Neural progenitor cell (in vitro differentiated cells): ENCODE measurements at regions not wholly inside any gene's neighbourhood (a gene's known extent, or its start where the extent isn't known, plus 50 kb on each side); places are given as distances from the start of the nearest gene placed in this dataset.

Source experiments
- DNase-seq: peaks from one replicate; pipeline ENCODE4 v3.0.0-alpha.2; 2016; ENCODE audit warnings: low spot score
- H2AFZ ChIP-seq: fragments of 200-600 bp; sonication (generic); replicated peaks from 2 replicates; pipeline ENCODE4 v1.6.1; 2016; ENCODE audit warnings: antibody characterized with exemption
- H3F3A ChIP-seq: fragments of 200-600 bp; sonication (generic); 2 replicates; pipeline ENCODE4 v1.6.1; 2016; ENCODE audit warnings: antibody characterized with exemption, low read depth
- H3K27ac ChIP-seq: fragments of 200-600 bp; sonication (generic); 2 replicates; pipeline ENCODE4 v1.5.1; 2016; ENCODE audit warnings: mild to moderate bottlenecking
- H3K27me3 ChIP-seq: fragments of 200-600 bp; sonication (generic); 2 replicates; pipeline ENCODE4 v1.6.1; 2016; ENCODE audit warnings: mild to moderate bottlenecking, moderate library complexity
- H3K36me3 ChIP-seq: fragments of 200-600 bp; sonication (generic); 2 replicates; pipeline ENCODE4 v1.5.1; 2016
- H3K4me1 ChIP-seq: fragments of 200-600 bp; sonication (generic); 2 replicates; pipeline ENCODE4 v1.6.1; 2016; ENCODE audit warnings: mixed run types
- H3K4me2 ChIP-seq: fragments of 200-600 bp; sonication (generic); 2 replicates; pipeline ENCODE4 v1.6.1; 2016
- H3K4me3 ChIP-seq: fragments of 200-600 bp; sonication (generic); 2 replicates; pipeline ENCODE4 v1.5.1; 2016
- H3K79me2 ChIP-seq: fragments of 200-600 bp; sonication (generic); 2 replicates; pipeline ENCODE4 v1.6.1; 2016; ENCODE audit warnings: low read depth
- H3K9ac ChIP-seq: fragments of 200-600 bp; sonication (generic); 2 replicates; pipeline ENCODE4 v1.6.1; 2016
- H3K9me3 ChIP-seq: fragments of 200-600 bp; sonication (generic); 2 replicates; pipeline ENCODE4 v1.5.1; 2016; ENCODE audit warnings: low read depth
- H4K20me1 ChIP-seq: fragments of 200-600 bp; sonication (generic); 2 replicates; pipeline ENCODE4 v1.6.1; 2016; ENCODE audit warnings: low read depth
- H3K27ac Mint-ChIP-seq: 3 replicates; pipeline ENCODE4 v1.8.0; 2021; ENCODE audit warnings: mixed read lengths
- H3K27me3 Mint-ChIP-seq: 2 replicates; pipeline ENCODE4 v1.8.0; 2022; ENCODE audit warnings: low read depth, mild to moderate bottlenecking, inconsistent platforms, moderate library complexity, mixed read lengths; ENCODE audit not compliant: insufficient read depth
- H3K36me3 Mint-ChIP-seq: 3 replicates; pipeline ENCODE4 v1.8.0; 2021; ENCODE audit warnings: mixed read lengths
- H3K4me1 Mint-ChIP-seq: 3 replicates; pipeline ENCODE4 v1.8.0; 2021; ENCODE audit warnings: mixed read lengths
- H3K4me3 Mint-ChIP-seq: 3 replicates; pipeline ENCODE4 v1.8.0; 2021; ENCODE audit warnings: mild to moderate bottlenecking, moderate library complexity, mixed read lengths
- H3K9me3 Mint-ChIP-seq: 3 replicates; pipeline ENCODE4 v1.8.0; 2020; ENCODE audit warnings: mixed read lengths
- CTCF ChIP-seq: fragments of 200-600 bp; sonication (generic); IDR thresholded peaks from 2 replicates; pipeline ENCODE4 v1.5.1; 2017; ENCODE audit warnings: antibody characterized with exemption, mild to moderate bottlenecking
- EZH2 ChIP-seq: fragments of 200-600 bp; sonication (generic); IDR thresholded peaks from 2 replicates; pipeline ENCODE4 v1.6.1; 2017; ENCODE audit warnings: antibody characterized with exemption, mild to moderate bottlenecking, moderate library complexity
- EZH2phosphoT487 ChIP-seq: fragments of 200-600 bp; sonication (generic); IDR thresholded peaks from 2 replicates; pipeline ENCODE4 v1.6.1; 2017; ENCODE audit warnings: antibody characterized with exemption

GRCh38 chr13:44230736-44231135 is 142.9 kb upstream of the SERP2 start:
- no peaks in the 10 kb centered on the region for H3K4me1 ChIP-seq
- H2AFZ ChIP-seq, result no peak overlapping the region
- Mint-ChIP-seq H3K9me3 (no peaks in the 10 kb centered on the region), H3K27me3 (no peaks in the 10 kb centered on the region), H3K27ac (no peak overlapping the region), H3K36me3 (peaks cover 5% of the 10 kb centered on the region), H3K4me3 (no peak overlapping the region), H3K4me1 (peaks cover 9% of the 10 kb centered on the region)
- no peak for DNase-seq
- H3K9me3 ChIP-seq, result no peaks in the 10 kb centered on the region
- H3F3A ChIP-seq, result no peaks in the 10 kb centered on the region
- TF ChIP-seq EZH2, result no peak
- TF ChIP-seq CTCF, result no peak
- TF ChIP-seq EZH2phosphoT487, result no peak
- H3K4me3 ChIP-seq, result no peak overlapping the region
- no peaks in the 10 kb centered on the region for H4K20me1 ChIP-seq
- no peak overlapping the region for H3K9ac ChIP-seq
- no peaks in the 10 kb centered on the region for H3K27me3 ChIP-seq
- H3K27ac ChIP-seq, result no peak overlapping the region
- H3K36me3 ChIP-seq, result no peaks in the 10 kb centered on the region
- H3K79me2 ChIP-seq, result no peaks in the 10 kb centered on the region
- no peak overlapping the region for H3K4me2 ChIP-seq

- Histone ChIP-seq H3K4me2 (no peak overlapping the region), H2AFZ (no peak overlapping the region), H3K27ac (no peak overlapping the region), H3K9ac (no peak overlapping the region), H3K9me3 (no peaks in the 10 kb centered on the region), H3K4me3 (no peak overlapping the region), H4K20me1 (no peaks in the 10 kb centered on the region), H3K4me1 (no peaks in the 10 kb centered on the region), H3K36me3 (no peaks in the 10 kb centered on the region), H3K27me3 (no peaks in the 10 kb centered on the region), H3K79me2 (no peaks in the 10 kb centered on the region), H3F3A (no peaks in the 10 kb centered on the region)
- H3K4me3 Mint-ChIP-seq, result no peak overlapping the region
- peaks cover 13% of the 10 kb centered on the region for H3K4me1 Mint-ChIP-seq
- no peaks in the 10 kb centered on the region for H3K27me3 Mint-ChIP-seq
- H3K27ac Mint-ChIP-seq, result peak overlapping the region; percentile 59
- no peak for DNase-seq
- no peaks in the 10 kb centered on the region for H3K9me3 Mint-ChIP-seq
- peaks cover 5% of the 10 kb centered on the region for H3K36me3 Mint-ChIP-seq
- TF ChIP-seq CTCF (no peak), EZH2phosphoT487 (no peak), EZH2 (no peak)
Observed at GRCh38 chr13:44231786-44232516, 141.7 kb upstream of the SERP2 start.

GRCh38 chr13:44232774-44233173 is 140.8 kb upstream of the SERP2 start:
- Mint-ChIP-seq H3K9me3 (no peaks in the 10 kb centered on the region), H3K4me1 (peaks cover 18% of the 10 kb centered on the region), H3K27me3 (no peaks in the 10 kb centered on the region), H3K36me3 (peaks cover 5% of the 10 kb centered on the region), H3K27ac (no peak overlapping the region), H3K4me3 (no peak overlapping the region)
- no peaks in the 10 kb centered on the region for H3K27me3 ChIP-seq
- H3F3A ChIP-seq, result no peaks in the 10 kb centered on the region
- no peaks in the 10 kb centered on the region for H3K4me1 ChIP-seq
- no peaks in the 10 kb centered on the region for H3K79me2 ChIP-seq
- H2AFZ ChIP-seq, result no peak overlapping the region
- H3K4me2 ChIP-seq, result no peak overlapping the region
- H3K36me3 ChIP-seq, result no peaks in the 10 kb centered on the region
- H4K20me1 ChIP-seq, result no peaks in the 10 kb centered on the region
- no peak overlapping the region for H3K9ac ChIP-seq
- H3K4me3 ChIP-seq, result no peak overlapping the region
- H3K27ac ChIP-seq, result no peak overlapping the region
- TF ChIP-seq CTCF (no peak), EZH2 (no peak), EZH2phosphoT487 (no peak)
- no peak for DNase-seq
- no peaks in the 10 kb centered on the region for H3K9me3 ChIP-seq
